Transverse colon (tissue), 3 donors: ENCODE measurements at regions not wholly inside any gene's neighbourhood (a gene's known extent, or its start where the extent isn't known, plus 50 kb on each side); places are given as distances from the start of the nearest gene placed in this dataset.

Experiments used
- EP300 ChIP-seq: sonication (generic); formaldehyde crosslinking; IDR thresholded peaks from one replicate; pipeline ENCODE4 v1.6.1; 2017; ENCODE audit warnings: antibody characterized with exemption, low read depth
- TF ChIP-seq, protein P1 (sequence below), 5 experiments: fragments of 200-600 bp in 3 of 5; fragments of 450-650 bp in 2 of 5; sonication (generic) in 3 of 5; IDR thresholded peaks; 1 replicate in 2 of 5; 2 replicates in 3 of 5; pipeline ENCODE4 v1.5.1; 2016 to 2017; ENCODE audit warnings: antibody characterized with exemption in 5 of 5, inconsistent platforms in 3 of 5, mild to moderate bottlenecking in 2 of 5, moderate library complexity in 1 of 5

DNA sequence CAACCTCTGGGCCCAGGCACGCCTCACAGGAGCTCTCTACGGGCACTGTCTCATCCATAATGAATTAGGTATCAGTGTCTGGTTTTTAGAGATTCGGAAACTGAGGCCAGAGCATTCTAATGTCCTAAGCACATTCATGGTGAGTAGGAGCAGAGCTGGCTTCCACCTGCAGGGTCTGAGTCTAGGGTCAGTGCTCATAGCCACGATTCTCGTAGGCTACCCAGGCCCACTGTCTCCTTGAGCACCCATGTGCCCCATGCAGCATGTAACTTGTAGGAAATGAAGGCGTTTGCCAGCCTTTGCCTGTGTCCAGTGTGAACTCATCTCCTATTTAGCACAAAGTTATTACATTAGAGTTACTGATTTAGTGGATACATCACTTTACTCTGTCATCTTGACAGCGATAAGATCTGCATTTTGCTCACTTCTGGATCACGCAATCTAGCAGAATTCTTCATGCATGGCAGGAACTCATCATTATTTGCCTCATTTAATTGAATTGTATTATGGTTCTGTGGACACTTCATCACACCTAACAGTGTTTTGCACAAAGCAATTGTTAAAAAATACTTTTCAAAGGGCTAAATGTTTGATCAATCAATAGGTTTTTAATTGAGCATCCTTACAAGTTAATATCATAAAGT, 205.3 kb upstream of the SULF2 start:
- TF ChIP-seq, protein P1, sequence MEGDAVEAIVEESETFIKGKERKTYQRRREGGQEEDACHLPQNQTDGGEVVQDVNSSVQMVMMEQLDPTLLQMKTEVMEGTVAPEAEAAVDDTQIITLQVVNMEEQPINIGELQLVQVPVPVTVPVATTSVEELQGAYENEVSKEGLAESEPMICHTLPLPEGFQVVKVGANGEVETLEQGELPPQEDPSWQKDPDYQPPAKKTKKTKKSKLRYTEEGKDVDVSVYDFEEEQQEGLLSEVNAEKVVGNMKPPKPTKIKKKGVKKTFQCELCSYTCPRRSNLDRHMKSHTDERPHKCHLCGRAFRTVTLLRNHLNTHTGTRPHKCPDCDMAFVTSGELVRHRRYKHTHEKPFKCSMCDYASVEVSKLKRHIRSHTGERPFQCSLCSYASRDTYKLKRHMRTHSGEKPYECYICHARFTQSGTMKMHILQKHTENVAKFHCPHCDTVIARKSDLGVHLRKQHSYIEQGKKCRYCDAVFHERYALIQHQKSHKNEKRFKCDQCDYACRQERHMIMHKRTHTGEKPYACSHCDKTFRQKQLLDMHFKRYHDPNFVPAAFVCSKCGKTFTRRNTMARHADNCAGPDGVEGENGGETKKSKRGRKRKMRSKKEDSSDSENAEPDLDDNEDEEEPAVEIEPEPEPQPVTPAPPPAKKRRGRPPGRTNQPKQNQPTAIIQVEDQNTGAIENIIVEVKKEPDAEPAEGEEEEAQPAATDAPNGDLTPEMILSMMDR (IDR thresholded peaks at IDR 0.05), result no peak
- TF ChIP-seq EP300, result no peak
